Endothelial cell of umbilical vein (primary cell): ENCODE measurements at regions not wholly inside any gene's neighbourhood (a gene's known extent, or its start where the extent isn't known, plus 50 kb on each side); places are given as distances from the start of the nearest gene placed in this dataset.

Experiments
- BruUV-seq: library from RNA; stranded (reverse); fragments of 400-500 nt; replicated peaks from 2 replicates; lab custom pipeline; 2021; lab: Mats Ljungman, UMichigan
- CTCF ChIA-PET: fragments of 300-600, 350-600 bp; sonication (Branson Sonifier 250); formaldehyde crosslinking; loops from one replicate; lab custom pipeline; 2021; ENCODE audit warnings: antibody characterized with exemption, inconsistent platforms; lab: Charles Lee
- POLR2A ChIA-PET: fragments of 300-600, 350-600 bp; sonication (Branson Sonifier 250); formaldehyde crosslinking; loops from one replicate; lab custom pipeline; 2021; ENCODE audit warnings: antibody characterized with exemption, inconsistent platforms; lab: Charles Lee
- DNase-seq: peaks from one replicate; pipeline ENCODE4 v3.0.0-alpha.2; 2011; ENCODE audit warnings: low read depth, low spot score
- FAIRE-seq: peaks from 2 replicates; lab custom pipeline; 2011; peaks lifted over from hg19 to GRCh38; lab: Jason Lieb, UNC
- H2AFZ ChIP-seq: 2 replicates; pipeline ENCODE4 v1.6.0; 2012; ENCODE audit warnings: low read depth, low read length, control low read depth, inconsistent platforms
- H3K27ac ChIP-seq: 2 replicates; pipeline ENCODE4 v1.5.1; 2011; ENCODE audit warnings: low read depth, mild to moderate bottlenecking, control low read depth, low read length, moderate library complexity; ENCODE audit not compliant: insufficient read depth
- H3K27me3 ChIP-seq, 2 experiments: 2 replicates each; pipeline versions ENCODE4 v1.6.0 to v1.6.1; 2011; ENCODE audit warnings: low read length in 2 of 2, mixed read lengths in 1 of 2; ENCODE audit not compliant: control insufficient read depth in 2 of 2, insufficient read depth in 2 of 2
- H3K36me3 ChIP-seq, 2 experiments: 2 replicates in 1 of 2; 3 replicates in 1 of 2; pipeline ENCODE4 v1.5.1; 2011; ENCODE audit warnings: low read length in 2 of 2, mild to moderate bottlenecking in 1 of 2, moderate library complexity in 1 of 2; ENCODE audit not compliant: control insufficient read depth in 2 of 2, insufficient read depth in 2 of 2; ENCODE audit errors: extremely low read depth in 1 of 2
- H3K4me1 ChIP-seq: 3 replicates; pipeline ENCODE4 v1.5.1; 2011; ENCODE audit warnings: mild to moderate bottlenecking, low read length; ENCODE audit not compliant: control insufficient read depth, insufficient read depth; ENCODE audit errors: extremely low read depth
- H3K4me2 ChIP-seq: 2 replicates; pipeline ENCODE4 v1.6.1; 2011; ENCODE audit warnings: low read length, control low read depth, mixed read lengths; ENCODE audit not compliant: insufficient read depth
- H3K4me3 ChIP-seq, 3 experiments: fragments of 200-600 bp in 1 of 3; sonication (generic), shearing (Covaris generic) in 1 of 3; replicated peaks in 1 of 3; 2 replicates each; pipeline ENCODE4 v1.5.1; 2011 to 2016; ENCODE audit warnings: control low read depth in 3 of 3, low read length in 3 of 3, mild to moderate bottlenecking in 2 of 3, inconsistent platforms in 1 of 3, low read depth in 1 of 3, moderate library complexity in 1 of 3; ENCODE audit not compliant: insufficient read depth in 1 of 3
- H3K79me2 ChIP-seq: 2 replicates; pipeline ENCODE4 v1.6.0; 2012; ENCODE audit warnings: low read length, inconsistent platforms; ENCODE audit not compliant: control insufficient read depth, insufficient read depth
- H3K9ac ChIP-seq: replicated peaks from 2 replicates; pipeline ENCODE3; 2011; ENCODE audit warnings: low read length, control low read depth; ENCODE audit not compliant: insufficient read depth; ENCODE audit errors: extremely low read depth
- H3K9me1 ChIP-seq: replicated peaks from 3 replicates; pipeline ENCODE4 v1.6.0; 2011; ENCODE audit warnings: mild to moderate bottlenecking, low read length; ENCODE audit not compliant: control insufficient read depth, insufficient read depth; ENCODE audit errors: extremely low read depth
- H3K9me3 ChIP-seq: replicated peaks from 2 replicates; pipeline ENCODE4 v1.5.1; 2012; ENCODE audit warnings: low read length, inconsistent platforms; ENCODE audit not compliant: control insufficient read depth, insufficient read depth
- H4K20me1 ChIP-seq: replicated peaks from 2 replicates; pipeline ENCODE3; 2011; ENCODE audit warnings: mild to moderate bottlenecking, low read length; ENCODE audit not compliant: control insufficient read depth, insufficient read depth; ENCODE audit errors: extremely low read depth
- EZH2 ChIP-seq: IDR thresholded peaks from 2 replicates; pipeline ENCODE4 v1.6.1; 2012; ENCODE audit warnings: borderline replicate concordance, low read depth, mild to moderate bottlenecking, moderate library complexity, low read length, inconsistent platforms; ENCODE audit not compliant: severe bottlenecking
- FOS ChIP-seq: IDR thresholded peaks from 2 replicates; pipeline ENCODE4 v1.6.1; 2011; ENCODE audit warnings: mild to moderate bottlenecking, low read length, moderate library complexity, borderline replicate concordance; ENCODE audit not compliant: insufficient read depth
- GATA2 ChIP-seq: IDR thresholded peaks from 2 replicates; pipeline ENCODE4 v1.7.0; 2011; ENCODE audit warnings: low read depth, mild to moderate bottlenecking, moderate library complexity, mixed read lengths, low read length; ENCODE audit not compliant: insufficient read length, insufficient read depth
- JUN ChIP-seq: IDR thresholded peaks from 2 replicates; pipeline ENCODE4 v1.6.1; 2011; ENCODE audit warnings: borderline replicate concordance, low read depth; ENCODE audit not compliant: insufficient read length, insufficient read depth
- MYC ChIP-seq: IDR thresholded peaks from one replicate; pipeline ENCODE4 v1.6.1; 2011; ENCODE audit warnings: mild to moderate bottlenecking, low read depth, low read length
- POLR2A ChIP-seq: IDR thresholded peaks from 2 replicates; pipeline ENCODE4 v1.6.1; 2012; ENCODE audit warnings: low read depth, mild to moderate bottlenecking, control low read depth, low read length
- POLR2AphosphoS5 ChIP-seq: IDR thresholded peaks from 2 replicates; pipeline ENCODE4 v1.6.1; 2012; ENCODE audit warnings: low read depth, mild to moderate bottlenecking, control low read depth, low read length, moderate library complexity; ENCODE audit not compliant: insufficient read depth
- dilution Hi-C: fragments of 300-500 bp; cut with MboI; formaldehyde crosslinking; loops from one replicate; pipeline ENCODE4 v1.15.0; 2019; ENCODE audit warnings: low sequenced_read_pairs; ENCODE audit not compliant: extremely low pct_ligation_motif_present
- intact Hi-C: fragments of 100-400 bp; cut with micrococcal nuclease; formaldehyde crosslinking; loops from one replicate; pipeline ENCODE4 v1.10.0; 2022
- TF ChIP-seq, protein P1 (sequence below), 2 donors: IDR thresholded peaks; 1 replicate in 1 of 2; 2 replicates in 1 of 2; pipeline ENCODE4 v1.5.1; 2011; ENCODE audit warnings: low read length in 2 of 2, mild to moderate bottlenecking in 2 of 2, moderate library complexity in 2 of 2, control low read depth in 1 of 2, inconsistent platforms in 1 of 2, low read depth in 1 of 2; ENCODE audit not compliant: insufficient read depth in 1 of 2; ENCODE audit errors: extremely low read depth in 1 of 2
- TF ChIP-seq, protein P2 (sequence below): IDR thresholded peaks from 2 replicates; pipeline ENCODE4 v1.6.1; 2011; ENCODE audit not compliant: insufficient read depth, insufficient read length

DNA sequence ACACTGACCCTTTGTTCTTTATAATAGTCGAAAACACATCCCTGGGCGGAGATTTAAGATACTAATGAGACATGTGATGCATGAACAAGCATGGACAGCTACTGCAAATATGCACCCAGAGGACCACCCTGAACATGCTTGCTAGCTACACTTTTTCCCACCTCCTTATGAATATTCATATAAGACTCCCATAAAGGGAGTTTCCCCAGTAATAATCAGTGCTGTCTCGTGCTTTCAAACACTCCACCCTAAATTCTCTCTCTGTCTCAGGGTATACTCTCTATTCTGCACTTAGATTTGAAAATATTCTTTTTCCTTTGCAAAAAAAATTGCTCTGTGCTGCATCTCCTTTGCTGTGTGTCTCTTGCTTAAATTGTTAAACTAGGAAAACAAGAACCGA lies 64.4 kb upstream of the CT45A1 start:
- no peak for DNase-seq
- Histone ChIP-seq H3K27me3 (no peaks in the 10 kb centered on the region), H3K27ac (no peak overlapping the region), H4K20me1 (no peaks in the 10 kb centered on the region), H3K79me2 (no peaks in the 10 kb centered on the region), H3K9me1 (no peaks in the 10 kb centered on the region), H3K4me2 (no peak overlapping the region), H3K4me3 (no peak overlapping the region), H3K36me3 (no peaks in the 10 kb centered on the region), H2AFZ (no peak overlapping the region), H3K9me3 (no peaks in the 10 kb centered on the region), H3K9ac (no peak overlapping the region), H3K4me1 (no peaks in the 10 kb centered on the region)
- FAIRE-seq, result no peak
- no TSS peak for BruUV-seq
- ChIA-PET POLR2A (no interaction called here), CTCF (no interaction called here)
- TF ChIP-seq EZH2 (no peak), GATA2 (no peak), MYC (no peak), JUN (no peak), POLR2AphosphoS5 (no peak), POLR2A (no peak), FOS (no peak)
- TF ChIP-seq, protein P1, sequence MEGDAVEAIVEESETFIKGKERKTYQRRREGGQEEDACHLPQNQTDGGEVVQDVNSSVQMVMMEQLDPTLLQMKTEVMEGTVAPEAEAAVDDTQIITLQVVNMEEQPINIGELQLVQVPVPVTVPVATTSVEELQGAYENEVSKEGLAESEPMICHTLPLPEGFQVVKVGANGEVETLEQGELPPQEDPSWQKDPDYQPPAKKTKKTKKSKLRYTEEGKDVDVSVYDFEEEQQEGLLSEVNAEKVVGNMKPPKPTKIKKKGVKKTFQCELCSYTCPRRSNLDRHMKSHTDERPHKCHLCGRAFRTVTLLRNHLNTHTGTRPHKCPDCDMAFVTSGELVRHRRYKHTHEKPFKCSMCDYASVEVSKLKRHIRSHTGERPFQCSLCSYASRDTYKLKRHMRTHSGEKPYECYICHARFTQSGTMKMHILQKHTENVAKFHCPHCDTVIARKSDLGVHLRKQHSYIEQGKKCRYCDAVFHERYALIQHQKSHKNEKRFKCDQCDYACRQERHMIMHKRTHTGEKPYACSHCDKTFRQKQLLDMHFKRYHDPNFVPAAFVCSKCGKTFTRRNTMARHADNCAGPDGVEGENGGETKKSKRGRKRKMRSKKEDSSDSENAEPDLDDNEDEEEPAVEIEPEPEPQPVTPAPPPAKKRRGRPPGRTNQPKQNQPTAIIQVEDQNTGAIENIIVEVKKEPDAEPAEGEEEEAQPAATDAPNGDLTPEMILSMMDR (IDR thresholded peaks at IDR 0.05; ENCODE audit: extremely low read depth in 1 of 2, insufficient read depth in 1 of 2, low read depth in 1 of 2, low read length in 2 of 2), result no peak
- TF ChIP-seq, protein P2, sequence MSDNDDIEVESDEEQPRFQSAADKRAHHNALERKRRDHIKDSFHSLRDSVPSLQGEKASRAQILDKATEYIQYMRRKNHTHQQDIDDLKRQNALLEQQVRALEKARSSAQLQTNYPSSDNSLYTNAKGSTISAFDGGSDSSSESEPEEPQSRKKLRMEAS, result no peak
- intact Hi-C loops, result no loop called here
- dilution Hi-C loops, result no loop called here
